IMR-90 (cell line): ENCODE measurements at regions not wholly inside any gene's neighbourhood (a gene's known extent, or its start where the extent isn't known, plus 50 kb on each side); places are given as distances from the start of the nearest gene placed in this dataset.

Experiments
- ATAC-seq: fragments of 200-7000 bp; cut with Tn5 transposase; 2 replicates; pipeline ENCODE4 v1.9.1; 2020; ENCODE audit warnings: low read depth, mild to moderate bottlenecking, moderate library complexity
- BruUV-seq: library from RNA; stranded (reverse); fragments of 400-500 nt; replicated peaks from 2 replicates; lab custom pipeline; 2021; lab: Mats Ljungman, UMichigan
- CTCF ChIA-PET: fragments of 300-600 bp; formaldehyde crosslinking; extraction: SDS; loops from one replicate; lab custom pipeline; 2021; ENCODE audit warnings: antibody characterized with exemption; lab: Yijun Ruan, JAX
- POLR2A ChIA-PET: fragments of 300-600 bp; sonication (Branson Sonifier 250); formaldehyde crosslinking; loops from one replicate; lab custom pipeline; 2022; ENCODE audit warnings: antibody characterized with exemption; ENCODE audit not compliant: unreplicated experiment; lab: Charles Lee
- DNase-seq: peaks from one replicate; pipeline ENCODE4 v3.0.0; 2013
- H2AFZ ChIP-seq: replicated peaks from 2 replicates; pipeline ENCODE3; 2013; ENCODE audit warnings: low read length, mild to moderate bottlenecking; ENCODE audit not compliant: poor library complexity
- H2AK5ac ChIP-seq: 2 replicates; pipeline ENCODE4 v1.6.1; 2013; ENCODE audit warnings: low read depth, low read length, inconsistent platforms
- H2AK9ac ChIP-seq: replicated peaks from 2 replicates; pipeline ENCODE3; 2013; ENCODE audit warnings: mild to moderate bottlenecking, low read depth, low read length, moderate library complexity; ENCODE audit not compliant: poor library complexity
- H2BK120ac ChIP-seq: 2 replicates; pipeline ENCODE4 v1.6.1; 2013; ENCODE audit warnings: low read depth, low read length, inconsistent platforms
- H2BK15ac ChIP-seq: 3 replicates; pipeline ENCODE4 v1.6.1; 2013; ENCODE audit warnings: low read depth, low read length, inconsistent platforms
- H2BK20ac ChIP-seq: 2 replicates; pipeline ENCODE4 v1.6.1; 2013; ENCODE audit warnings: low read depth, mild to moderate bottlenecking, inconsistent platforms, low read length, moderate library complexity
- H2BK5ac ChIP-seq: 2 replicates; pipeline ENCODE4 v1.6.1; 2013; ENCODE audit warnings: mild to moderate bottlenecking, low read depth, low read length, inconsistent platforms; ENCODE audit not compliant: poor library complexity, severe bottlenecking
- H3K14ac ChIP-seq: replicated peaks from 2 replicates; pipeline ENCODE4 v1.6.1; 2013; ENCODE audit warnings: low read depth, low read length, inconsistent platforms
- H3K18ac ChIP-seq: 2 replicates; pipeline ENCODE4 v1.6.1; 2013; ENCODE audit warnings: low read depth, low read length, control low read depth
- H3K23ac ChIP-seq: 2 replicates; pipeline ENCODE4 v1.6.1; 2013; ENCODE audit warnings: low read depth, low read length, inconsistent platforms
- H3K27ac ChIP-seq: 2 replicates; pipeline ENCODE4 v1.5.1; 2013; ENCODE audit warnings: mild to moderate bottlenecking, control low read depth, low read length; ENCODE audit not compliant: insufficient read depth
- H3K27me3 ChIP-seq: 2 replicates; pipeline ENCODE4 v1.6.1; 2013; ENCODE audit warnings: low read length; ENCODE audit not compliant: control insufficient read depth, insufficient read depth
- H3K36me3 ChIP-seq: 2 replicates; pipeline ENCODE4 v1.6.1; 2013; ENCODE audit warnings: low read length, mixed read lengths; ENCODE audit not compliant: control insufficient read depth, insufficient read depth
- H3K4ac ChIP-seq: 2 replicates; pipeline ENCODE4 v1.6.1; 2013; ENCODE audit warnings: low read depth, low read length, inconsistent platforms
- H3K4me1 ChIP-seq: 2 replicates; pipeline ENCODE4 v1.6.1; 2013; ENCODE audit warnings: low read length, mixed read lengths; ENCODE audit not compliant: control insufficient read depth, insufficient read depth
- H3K4me2 ChIP-seq: 2 replicates; pipeline ENCODE4 v1.6.1; 2013; ENCODE audit warnings: low read depth, mild to moderate bottlenecking, control low read depth, low read length, moderate library complexity
- H3K4me3 ChIP-seq: 2 replicates; pipeline ENCODE4 v1.5.1; 2013; ENCODE audit warnings: low read depth, mild to moderate bottlenecking, control low read depth, low read length, moderate library complexity; ENCODE audit not compliant: insufficient read depth
- H3K56ac ChIP-seq: 2 replicates; pipeline ENCODE4 v1.6.1; 2013; ENCODE audit warnings: low read length, inconsistent platforms; ENCODE audit not compliant: insufficient read depth; ENCODE audit errors: extremely low read depth
- H3K79me1 ChIP-seq, 2 experiments: 2 replicates each; pipeline ENCODE4 v1.6.1; 2013; ENCODE audit warnings: low read length in 2 of 2, inconsistent platforms in 1 of 2, low read depth in 1 of 2
- H3K9ac ChIP-seq: 2 replicates; pipeline ENCODE4 v1.6.1; 2013; ENCODE audit warnings: low read depth, low read length, control low read depth
- H3K9me1 ChIP-seq: 2 replicates; pipeline ENCODE4 v1.6.1; 2013; ENCODE audit warnings: low read length, inconsistent platforms; ENCODE audit not compliant: insufficient read depth
- H3K9me3 ChIP-seq: 2 replicates; pipeline ENCODE4 v1.6.1; 2013; ENCODE audit warnings: low read length; ENCODE audit not compliant: control insufficient read depth, insufficient read depth
- H4K20me1 ChIP-seq: 2 replicates; pipeline ENCODE4 v1.6.1; 2013; ENCODE audit warnings: low read length, inconsistent platforms; ENCODE audit not compliant: insufficient read depth
- H4K5ac ChIP-seq: 2 replicates; pipeline ENCODE4 v1.6.1; 2013; ENCODE audit warnings: mild to moderate bottlenecking, low read depth, low read length, control low read depth
- H4K8ac ChIP-seq, 2 experiments: 2 replicates each; pipeline ENCODE4 v1.6.1; 2013; ENCODE audit warnings: low read depth in 2 of 2, low read length in 2 of 2, control low read depth in 1 of 2, inconsistent platforms in 1 of 2
- H4K91ac ChIP-seq: 2 replicates; pipeline ENCODE4 v1.6.1; 2013; ENCODE audit warnings: low read depth, low read length, inconsistent platforms; ENCODE audit not compliant: insufficient read depth
- BHLHE40 ChIP-seq: fragments of 150-350 bp; IDR thresholded peaks from 2 replicates; pipeline ENCODE4 v1.6.1; 2016; ENCODE audit warnings: mild to moderate bottlenecking, low read depth, low read length
- CEBPB ChIP-seq: IDR thresholded peaks from 2 replicates; pipeline ENCODE4 v1.6.1; 2012; ENCODE audit warnings: low read depth, low read length, improper control_type of control experiment
- CHD1 ChIP-seq: IDR thresholded peaks from 2 replicates; pipeline ENCODE4 v1.6.1; 2012; ENCODE audit warnings: low read depth, low read length, improper control_type of control experiment
- FOS ChIP-seq: fragments of 150-350 bp; IDR thresholded peaks from 2 replicates; pipeline ENCODE4 v1.6.1; 2016; ENCODE audit warnings: low read depth, low read length
- MAZ ChIP-seq: IDR thresholded peaks from 2 replicates; pipeline ENCODE4 v1.6.1; 2012; ENCODE audit warnings: low read depth, mild to moderate bottlenecking, low read length, improper control_type of control experiment, moderate library complexity, borderline replicate concordance
- MXI1 ChIP-seq: IDR thresholded peaks from 2 replicates; pipeline ENCODE4 v1.6.1; 2012; ENCODE audit warnings: low read depth, mild to moderate bottlenecking, low read length, moderate library complexity, borderline replicate concordance
- POLR2A ChIP-seq: IDR thresholded peaks from 2 replicates; pipeline ENCODE4 v1.6.1; 2012; ENCODE audit warnings: mild to moderate bottlenecking, low read depth, low read length
- RAD21 ChIP-seq: IDR thresholded peaks from 2 replicates; pipeline ENCODE4 v1.6.1; 2012; ENCODE audit warnings: low read length, improper control_type of control experiment
- RCOR1 ChIP-seq: IDR thresholded peaks from 2 replicates; pipeline ENCODE4 v1.6.1; 2012; ENCODE audit warnings: mild to moderate bottlenecking, low read length, improper control_type of control experiment; ENCODE audit not compliant: insufficient replicate concordance
- RFX5 ChIP-seq: IDR thresholded peaks from 2 replicates; pipeline ENCODE4 v1.8.0; 2012; ENCODE audit warnings: low read depth, mild to moderate bottlenecking, low read length, moderate library complexity
- SMC3 ChIP-seq: fragments of 150-350 bp; IDR thresholded peaks from 2 replicates; pipeline ENCODE4 v1.6.1; 2016; ENCODE audit warnings: low read depth, mild to moderate bottlenecking, antibody characterized with exemption, low read length, moderate library complexity
- WGBS, 2 experiments: methylation state at CpG; one replicate each; pipeline versions ENCODE4 v1.1.5 to v1.1.7; 2013; ENCODE audit warnings: missing lambda C conversion rate in 2 of 2; ENCODE audit not compliant: insufficient read length in 1 of 2; ENCODE audit errors: extremely low coverage in 2 of 2; 5-methylcytosine and 5-hydroxymethylcytosine counted together
- dilution Hi-C: fragments of 300-500 bp; cut with HindIII; formaldehyde crosslinking; loops from one replicate; pipeline ENCODE4 v1.14.3; 2018; ENCODE audit warnings: low sequenced_read_pairs; ENCODE audit not compliant: unreplicated experiment
- in situ Hi-C: fragments of 300-500 bp; cut with MboI; formaldehyde crosslinking; loops from 3 replicates; pipeline ENCODE4 v1.14.3; 2019; ENCODE audit warnings: low sequenced_read_pairs, inconsistent platforms, mixed read lengths
- intact Hi-C: fragments of 100-400 bp; cut with micrococcal nuclease; formaldehyde crosslinking; loops from 2 replicates; pipeline ENCODE4 v1.10.0; 2022
- TF ChIP-seq, protein P1 (sequence below): conservative IDR thresholded peaks from 2 replicates; pipeline ENCODE4 v1.5.1; 2012; ENCODE audit warnings: mild to moderate bottlenecking, low read depth, low read length, improper control_type of control experiment
- TF ChIP-seq, protein P2 (sequence below): fragments of 150-350 bp; IDR thresholded peaks from 2 replicates; pipeline ENCODE4 v1.6.1; 2016; ENCODE audit warnings: low read depth, mild to moderate bottlenecking, low read length, moderate library complexity, borderline replicate concordance
- TF ChIP-seq, protein P3 (sequence below): fragments of 150-350 bp; IDR thresholded peaks from 2 replicates; pipeline ENCODE4 v1.6.1; 2017; ENCODE audit warnings: mild to moderate bottlenecking, antibody characterized with exemption, low read length, low read depth

DNA sequence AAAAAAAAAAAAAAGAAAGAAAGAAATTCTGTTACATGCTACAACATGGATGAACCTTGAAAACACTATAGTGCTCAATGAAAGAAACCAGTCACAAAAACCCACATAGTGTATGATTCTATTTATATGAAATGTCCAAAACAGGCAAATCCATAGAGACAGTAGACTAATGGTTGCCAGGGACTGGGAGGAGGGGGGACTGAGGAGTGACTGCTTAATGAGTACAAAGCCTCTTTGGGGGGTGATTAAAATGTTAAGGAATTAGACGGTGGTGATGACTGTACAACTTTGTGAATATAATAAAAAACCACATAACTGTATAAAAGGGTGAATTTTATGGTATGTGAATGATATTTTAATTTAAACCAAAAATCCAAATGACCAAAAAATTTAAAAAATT is 116.0 kb upstream of the GUCA2B start:
- Histone ChIP-seq H4K91ac (no peak overlapping the region), H3K4me2 (no peak overlapping the region), H3K18ac (no peak overlapping the region), H2BK20ac (no peak overlapping the region), H3K9me1 (no peaks in the 10 kb centered on the region), H3K23ac (no peak overlapping the region), H3K27ac (no peak overlapping the region), H2BK5ac (no peak overlapping the region), H4K8ac (no peak overlapping the region), H3K9ac (no peak overlapping the region), H2AK9ac (no peak overlapping the region), H3K27me3 (peaks cover 11% of the 10 kb centered on the region), H3K36me3 (no peaks in the 10 kb centered on the region), H3K14ac (no peak overlapping the region), H3K4me1 (peaks cover 5% of the 10 kb centered on the region), H3K79me1 (peaks cover 0 to 3% of the 10 kb centered on the region in 2 experiments; a peak in 2 of 4 replicates), H4K5ac (no peak overlapping the region), H3K56ac (no peak overlapping the region), H2BK120ac (no peak overlapping the region), H3K4me3 (no peak overlapping the region), H3K9me3 (no peaks in the 10 kb centered on the region), H4K20me1 (no peaks in the 10 kb centered on the region), H2AFZ (no peak overlapping the region), H2AK5ac (no peak overlapping the region), H2BK15ac (no peak overlapping the region), H3K4ac (no peak overlapping the region)
- no CpG with 5 or more reads among the region's 1 CpG for WGBS, 2 experiments
- TF ChIP-seq, protein P1, sequence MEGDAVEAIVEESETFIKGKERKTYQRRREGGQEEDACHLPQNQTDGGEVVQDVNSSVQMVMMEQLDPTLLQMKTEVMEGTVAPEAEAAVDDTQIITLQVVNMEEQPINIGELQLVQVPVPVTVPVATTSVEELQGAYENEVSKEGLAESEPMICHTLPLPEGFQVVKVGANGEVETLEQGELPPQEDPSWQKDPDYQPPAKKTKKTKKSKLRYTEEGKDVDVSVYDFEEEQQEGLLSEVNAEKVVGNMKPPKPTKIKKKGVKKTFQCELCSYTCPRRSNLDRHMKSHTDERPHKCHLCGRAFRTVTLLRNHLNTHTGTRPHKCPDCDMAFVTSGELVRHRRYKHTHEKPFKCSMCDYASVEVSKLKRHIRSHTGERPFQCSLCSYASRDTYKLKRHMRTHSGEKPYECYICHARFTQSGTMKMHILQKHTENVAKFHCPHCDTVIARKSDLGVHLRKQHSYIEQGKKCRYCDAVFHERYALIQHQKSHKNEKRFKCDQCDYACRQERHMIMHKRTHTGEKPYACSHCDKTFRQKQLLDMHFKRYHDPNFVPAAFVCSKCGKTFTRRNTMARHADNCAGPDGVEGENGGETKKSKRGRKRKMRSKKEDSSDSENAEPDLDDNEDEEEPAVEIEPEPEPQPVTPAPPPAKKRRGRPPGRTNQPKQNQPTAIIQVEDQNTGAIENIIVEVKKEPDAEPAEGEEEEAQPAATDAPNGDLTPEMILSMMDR: no peak
- TF ChIP-seq RAD21 (no peak), SMC3 (no peak), BHLHE40 (no peak), CEBPB (no peak), POLR2A (no peak), MXI1 (no peak), CHD1 (no peak), FOS (no peak), MAZ (no peak), RFX5 (no peak), RCOR1 (no peak)
- TF ChIP-seq, protein P2, sequence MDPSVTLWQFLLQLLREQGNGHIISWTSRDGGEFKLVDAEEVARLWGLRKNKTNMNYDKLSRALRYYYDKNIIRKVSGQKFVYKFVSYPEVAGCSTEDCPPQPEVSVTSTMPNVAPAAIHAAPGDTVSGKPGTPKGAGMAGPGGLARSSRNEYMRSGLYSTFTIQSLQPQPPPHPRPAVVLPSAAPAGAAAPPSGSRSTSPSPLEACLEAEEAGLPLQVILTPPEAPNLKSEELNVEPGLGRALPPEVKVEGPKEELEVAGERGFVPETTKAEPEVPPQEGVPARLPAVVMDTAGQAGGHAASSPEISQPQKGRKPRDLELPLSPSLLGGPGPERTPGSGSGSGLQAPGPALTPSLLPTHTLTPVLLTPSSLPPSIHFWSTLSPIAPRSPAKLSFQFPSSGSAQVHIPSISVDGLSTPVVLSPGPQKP: no peak
- TF ChIP-seq, protein P3, sequence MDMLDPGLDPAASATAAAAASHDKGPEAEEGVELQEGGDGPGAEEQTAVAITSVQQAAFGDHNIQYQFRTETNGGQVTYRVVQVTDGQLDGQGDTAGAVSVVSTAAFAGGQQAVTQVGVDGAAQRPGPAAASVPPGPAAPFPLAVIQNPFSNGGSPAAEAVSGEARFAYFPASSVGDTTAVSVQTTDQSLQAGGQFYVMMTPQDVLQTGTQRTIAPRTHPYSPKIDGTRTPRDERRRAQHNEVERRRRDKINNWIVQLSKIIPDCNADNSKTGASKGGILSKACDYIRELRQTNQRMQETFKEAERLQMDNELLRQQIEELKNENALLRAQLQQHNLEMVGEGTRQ: no peak
- in situ Hi-C loops: no loop called here
- POLR2A ChIA-PET: no interaction called here
- CTCF ChIA-PET: no interaction called here
- DNase-seq: no peak
- dilution Hi-C loops: no loop called here
- intact Hi-C loops: loop anchor here (2.0 to 5.0 kb wide), 2 partner anchors 120 to 224 kb away; partner anchors contain the start of gene HIVEP3
- ATAC-seq: no peak
- no TSS peak for BruUV-seq
